HCT116 (cell line): ENCODE measurements at regions not wholly inside any gene's neighbourhood (a gene's known extent, or its start where the extent isn't known, plus 50 kb on each side); places are given as distances from the start of the nearest gene placed in this dataset.

Source experiments
- ATAC-seq: fragments of 200-7000 bp; cut with Tn5 transposase; 2 replicates; pipeline ENCODE4 v1.9.1; 2020; ENCODE audit warnings: mild to moderate bottlenecking, moderate library complexity
- BruUV-seq: library from RNA; stranded (reverse); fragments of 400-500 nt; replicated peaks from 2 replicates; lab custom pipeline; 2021; lab: Mats Ljungman, UMichigan
- CTCF ChIA-PET: fragments of 300-600 bp; sonication (Branson Sonifier 250); formaldehyde crosslinking; loops from one replicate; lab custom pipeline; 2021; ENCODE audit warnings: antibody characterized with exemption; lab: Charles Lee
- POLR2A ChIA-PET: fragments of 300-600, 350-600 bp; sonication (Branson Sonifier 250); formaldehyde crosslinking; loops from one replicate; lab custom pipeline; 2021; ENCODE audit warnings: antibody characterized with exemption; lab: Charles Lee
- RAD21 ChIA-PET, 2 experiments: fragments of 300-600 bp; sonication (Branson Sonifier 250); formaldehyde crosslinking; loops; one replicate each; lab custom pipeline; 2023; ENCODE audit warnings: low total read pairs in 2 of 2; ENCODE audit not compliant: uncharacterized antibody in 2 of 2, unreplicated experiment in 2 of 2, low non-redundant PET in 1 of 2; lab: Charles Lee
- DNase-seq: peaks from one replicate; pipeline ENCODE4 v3.0.0-alpha.2; 2010; ENCODE audit warnings: low read depth, low spot score
- H2AFZ ChIP-seq: fragments of 200-600 bp; shearing (Covaris generic), sonication (generic); 2 replicates; pipeline ENCODE4 v1.6.1; 2017; ENCODE audit warnings: low read depth, mixed run types, mixed read lengths, antibody characterized with exemption, low read length; ENCODE audit not compliant: poor library complexity, severe bottlenecking
- H3K27ac ChIP-seq: 2 replicates; pipeline ENCODE4 v1.5.1; 2012; ENCODE audit warnings: low read depth, low read length
- H3K27me3 ChIP-seq: fragments of 200-600 bp; sonication (generic); 2 replicates; pipeline ENCODE4 v1.6.1; 2016; ENCODE audit warnings: mixed run types, low read length, mixed read lengths; ENCODE audit not compliant: insufficient read depth
- H3K36me3 ChIP-seq, 2 experiments: fragments of 200-500 bp in 1 of 2; fragments of 200-600 bp in 1 of 2; sonication (Bioruptor generic) in 1 of 2; sonication (generic) in 1 of 2; 2 replicates each; pipeline versions ENCODE4 v1.5.1 to v1.6.1; 2014 to 2016; ENCODE audit warnings: low read length in 2 of 2, inconsistent platforms in 1 of 2, mixed read lengths in 1 of 2, mixed run types in 1 of 2; ENCODE audit not compliant: insufficient read depth in 2 of 2, control insufficient read depth in 1 of 2
- H3K4me1 ChIP-seq, 2 experiments: fragments of 200-600 bp in 1 of 2; sonication (generic) in 1 of 2; 2 replicates each; pipeline versions ENCODE4 v1.5.1 to v1.6.1; 2012 to 2017; ENCODE audit warnings: low read length in 2 of 2, inconsistent platforms in 1 of 2, mild to moderate bottlenecking in 1 of 2, mixed read lengths in 1 of 2, mixed run types in 1 of 2, moderate library complexity in 1 of 2; ENCODE audit not compliant: insufficient read depth in 2 of 2, control insufficient read depth in 1 of 2
- H3K4me2 ChIP-seq: fragments of 200-600 bp; sonication (generic); 2 replicates; pipeline ENCODE4 v1.6.1; 2017; ENCODE audit warnings: mixed run types, low read length, mixed read lengths
- H3K4me3 ChIP-seq, 2 experiments: fragments of 200-600 bp in 1 of 2; sonication (generic) in 1 of 2; replicated peaks in 1 of 2; 2 replicates each; pipeline ENCODE4 v1.5.1; 2011 to 2016; ENCODE audit warnings: low read length in 2 of 2, control low read depth in 1 of 2, low read depth in 1 of 2, mild to moderate bottlenecking in 1 of 2, mixed read lengths in 1 of 2, mixed run types in 1 of 2
- H3K79me2 ChIP-seq: fragments of 200-600 bp; sonication (generic); 2 replicates; pipeline ENCODE4 v1.6.1; 2017; ENCODE audit warnings: mild to moderate bottlenecking, mixed run types, low read length, moderate library complexity, mixed read lengths; ENCODE audit not compliant: insufficient read depth
- H3K9ac ChIP-seq: fragments of 200-600 bp; sonication (generic); 2 replicates; pipeline ENCODE4 v1.6.1; 2016; ENCODE audit warnings: low read length, mixed read lengths
- H3K9me2 ChIP-seq: fragments of 200-600 bp; sonication (generic), shearing (Covaris generic); 2 replicates; pipeline ENCODE4 v1.6.1; 2017; ENCODE audit warnings: mixed run types, mild to moderate bottlenecking, moderate library complexity; ENCODE audit not compliant: insufficient read depth
- H3K9me3 ChIP-seq, 2 experiments: fragments of 200-500 bp in 1 of 2; fragments of 200-600 bp in 1 of 2; sonication (Bioruptor generic) in 1 of 2; sonication (generic) in 1 of 2; 2 replicates each; pipeline ENCODE4 v1.6.1; 2014 to 2017; ENCODE audit warnings: low read length in 2 of 2, mixed read lengths in 2 of 2, inconsistent platforms in 1 of 2, low read depth in 1 of 2, mild to moderate bottlenecking in 1 of 2, mixed run types in 1 of 2, moderate library complexity in 1 of 2; ENCODE audit not compliant: control insufficient read depth in 1 of 2, insufficient read depth in 1 of 2
- H4K20me1 ChIP-seq: fragments of 200-600 bp; sonication (generic), shearing (Covaris generic); 2 replicates; pipeline ENCODE4 v1.6.1; 2017; ENCODE audit warnings: mixed run types, mild to moderate bottlenecking, moderate library complexity; ENCODE audit not compliant: insufficient read depth
- EGR1 ChIP-seq: IDR thresholded peaks from 2 replicates; pipeline ENCODE4 v1.6.1; 2012; ENCODE audit warnings: low read depth
- JUND ChIP-seq: IDR thresholded peaks from 2 replicates; pipeline ENCODE4 v1.6.1; 2012
- POLR2AphosphoS5 ChIP-seq: IDR thresholded peaks from 2 replicates; pipeline ENCODE4 v1.6.1; 2011; ENCODE audit warnings: mild to moderate bottlenecking, low read depth, low read length, moderate library complexity
- RAD21 ChIP-seq: IDR thresholded peaks from 2 replicates; pipeline ENCODE4 v1.6.1; 2012; ENCODE audit warnings: low read depth, mild to moderate bottlenecking
- SIN3A ChIP-seq: IDR thresholded peaks from 2 replicates; pipeline ENCODE4 v1.6.1; 2012; ENCODE audit warnings: low read depth
- TCF7L2 ChIP-seq: IDR thresholded peaks from 2 replicates; pipeline ENCODE4 v1.7.0; 2011; ENCODE audit warnings: borderline replicate concordance, inconsistent platforms; ENCODE audit not compliant: insufficient read depth, insufficient read length; ENCODE audit errors: extremely low read depth
- YY1 ChIP-seq: IDR thresholded peaks from 2 replicates; pipeline ENCODE4 v1.6.1; 2011; ENCODE audit warnings: low read length, low read depth, moderate library complexity, mild to moderate bottlenecking; ENCODE audit not compliant: insufficient replicate concordance; ENCODE audit errors: extremely low read depth
- ZNF274 ChIP-seq: fragments of 200-500 bp; sonication (Bioruptor generic); IDR thresholded peaks from 2 replicates; pipeline ENCODE4 v1.6.1; 2014; ENCODE audit warnings: mild to moderate bottlenecking, low read depth, low read length, inconsistent platforms
- intact Hi-C: fragments of 100-400 bp; cut with micrococcal nuclease; formaldehyde crosslinking; loops from 2 replicates; pipeline ENCODE4 v1.10.0; 2022
- TF ChIP-seq, protein P1 (sequence below): IDR thresholded peaks from 2 replicates; pipeline ENCODE4 v1.6.1; 2012
- TF ChIP-seq, protein P2 (sequence below): IDR thresholded peaks from 2 replicates; pipeline ENCODE4 v1.6.1; 2011; ENCODE audit warnings: mild to moderate bottlenecking, low read length, moderate library complexity; ENCODE audit not compliant: insufficient replicate concordance; ENCODE audit errors: extremely low read depth
- TF ChIP-seq, protein P3 (sequence below), 3 experiments: fragments of 200-600 bp in 1 of 3; sonication (generic) in 1 of 3; IDR thresholded peaks in 2 of 3; conservative IDR thresholded peaks in 1 of 3; 2 replicates each; pipeline ENCODE4 v1.5.1; 2012 to 2017; ENCODE audit warnings: low read depth in 2 of 3, low read length in 2 of 3, antibody characterized with exemption in 1 of 3, borderline replicate concordance in 1 of 3, control low read depth in 1 of 3, mild to moderate bottlenecking in 1 of 3, mixed read lengths in 1 of 3, mixed run types in 1 of 3, moderate library complexity in 1 of 3; ENCODE audit not compliant: insufficient read depth in 1 of 3
- TF ChIP-seq, protein P4 (sequence below): IDR thresholded peaks from 2 replicates; pipeline ENCODE4 v1.6.1; 2012

DNA sequence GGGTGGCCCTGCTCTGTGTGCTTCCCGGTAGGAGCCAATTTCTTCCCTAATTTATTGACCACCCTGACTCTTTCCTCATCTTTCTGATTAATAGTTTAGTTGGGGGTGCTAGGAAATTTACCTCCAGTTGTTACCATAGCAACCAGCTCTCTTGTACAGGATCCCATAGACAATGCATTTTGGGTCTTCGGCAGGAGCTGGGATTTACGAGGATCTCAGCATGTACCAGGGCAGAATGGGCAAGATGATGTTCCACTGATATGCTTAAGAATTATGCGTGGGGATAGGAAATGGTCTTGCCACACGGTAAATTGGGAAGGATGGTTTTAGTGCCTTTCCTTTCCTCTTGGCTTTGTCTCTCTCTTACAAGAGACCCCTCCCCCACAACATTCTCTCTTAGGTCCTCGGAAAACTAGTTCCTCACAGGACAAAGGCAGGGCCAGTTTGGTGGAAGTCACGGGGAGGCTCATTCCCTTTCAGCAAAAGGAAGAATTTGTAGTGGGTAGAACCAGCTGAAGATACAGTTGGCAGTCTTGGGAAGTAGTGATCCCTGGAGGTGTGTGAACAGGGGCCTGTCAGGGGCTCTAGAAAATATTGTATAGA, 133.4 kb upstream of the SHB start:
- Histone ChIP-seq H3K4me1 (peaks cover 0 to 19% of the 10 kb centered on the region in 2 experiments; a peak in 2 of 4 replicates), H3K9me3 (no peaks in the 10 kb centered on the region), H3K36me3 (no peaks in the 10 kb centered on the region), H4K20me1 (no peaks in the 10 kb centered on the region), H3K79me2 (no peaks in the 10 kb centered on the region), H3K9ac (no peak overlapping the region), H3K4me3 (no peak overlapping the region), H3K9me2 (no peaks in the 10 kb centered on the region), H3K4me2 (no peak overlapping the region), H3K27ac (no peak overlapping the region), H3K27me3 (no peaks in the 10 kb centered on the region), H2AFZ (no peak overlapping the region)
- no peak for ATAC-seq
- RAD21 ChIA-PET: no interaction called here
- intact Hi-C loops: no loop called here
- TF ChIP-seq, protein P1, sequence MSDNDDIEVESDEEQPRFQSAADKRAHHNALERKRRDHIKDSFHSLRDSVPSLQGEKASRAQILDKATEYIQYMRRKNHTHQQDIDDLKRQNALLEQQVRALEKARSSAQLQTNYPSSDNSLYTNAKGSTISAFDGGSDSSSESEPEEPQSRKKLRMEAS: no peak
- TF ChIP-seq JUND (no peak), SIN3A (no peak), TCF7L2 (no peak), YY1 (no peak), POLR2AphosphoS5 (no peak), EGR1 (no peak), ZNF274 (no peak), RAD21 (no peak)
- TF ChIP-seq, protein P2, sequence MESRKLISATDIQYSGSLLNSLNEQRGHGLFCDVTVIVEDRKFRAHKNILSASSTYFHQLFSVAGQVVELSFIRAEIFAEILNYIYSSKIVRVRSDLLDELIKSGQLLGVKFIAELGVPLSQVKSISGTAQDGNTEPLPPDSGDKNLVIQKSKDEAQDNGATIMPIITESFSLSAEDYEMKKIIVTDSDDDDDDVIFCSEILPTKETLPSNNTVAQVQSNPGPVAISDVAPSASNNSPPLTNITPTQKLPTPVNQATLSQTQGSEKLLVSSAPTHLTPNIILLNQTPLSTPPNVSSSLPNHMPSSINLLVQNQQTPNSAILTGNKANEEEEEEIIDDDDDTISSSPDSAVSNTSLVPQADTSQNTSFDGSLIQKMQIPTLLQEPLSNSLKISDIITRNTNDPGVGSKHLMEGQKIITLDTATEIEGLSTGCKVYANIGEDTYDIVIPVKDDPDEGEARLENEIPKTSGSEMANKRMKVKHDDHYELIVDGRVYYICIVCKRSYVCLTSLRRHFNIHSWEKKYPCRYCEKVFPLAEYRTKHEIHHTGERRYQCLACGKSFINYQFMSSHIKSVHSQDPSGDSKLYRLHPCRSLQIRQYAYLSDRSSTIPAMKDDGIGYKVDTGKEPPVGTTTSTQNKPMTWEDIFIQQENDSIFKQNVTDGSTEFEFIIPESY: no peak
- TF ChIP-seq, protein P3, sequence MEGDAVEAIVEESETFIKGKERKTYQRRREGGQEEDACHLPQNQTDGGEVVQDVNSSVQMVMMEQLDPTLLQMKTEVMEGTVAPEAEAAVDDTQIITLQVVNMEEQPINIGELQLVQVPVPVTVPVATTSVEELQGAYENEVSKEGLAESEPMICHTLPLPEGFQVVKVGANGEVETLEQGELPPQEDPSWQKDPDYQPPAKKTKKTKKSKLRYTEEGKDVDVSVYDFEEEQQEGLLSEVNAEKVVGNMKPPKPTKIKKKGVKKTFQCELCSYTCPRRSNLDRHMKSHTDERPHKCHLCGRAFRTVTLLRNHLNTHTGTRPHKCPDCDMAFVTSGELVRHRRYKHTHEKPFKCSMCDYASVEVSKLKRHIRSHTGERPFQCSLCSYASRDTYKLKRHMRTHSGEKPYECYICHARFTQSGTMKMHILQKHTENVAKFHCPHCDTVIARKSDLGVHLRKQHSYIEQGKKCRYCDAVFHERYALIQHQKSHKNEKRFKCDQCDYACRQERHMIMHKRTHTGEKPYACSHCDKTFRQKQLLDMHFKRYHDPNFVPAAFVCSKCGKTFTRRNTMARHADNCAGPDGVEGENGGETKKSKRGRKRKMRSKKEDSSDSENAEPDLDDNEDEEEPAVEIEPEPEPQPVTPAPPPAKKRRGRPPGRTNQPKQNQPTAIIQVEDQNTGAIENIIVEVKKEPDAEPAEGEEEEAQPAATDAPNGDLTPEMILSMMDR (IDR thresholded peaks at IDR 0.05 in 2 of 3, conservative IDR thresholded peaks at IDR 0.05 in 1 of 3; ENCODE audit: borderline replicate concordance in 1 of 3, insufficient read depth in 1 of 3, low read depth in 2 of 3, low read length in 2 of 3): no peak
- TF ChIP-seq, protein P4, sequence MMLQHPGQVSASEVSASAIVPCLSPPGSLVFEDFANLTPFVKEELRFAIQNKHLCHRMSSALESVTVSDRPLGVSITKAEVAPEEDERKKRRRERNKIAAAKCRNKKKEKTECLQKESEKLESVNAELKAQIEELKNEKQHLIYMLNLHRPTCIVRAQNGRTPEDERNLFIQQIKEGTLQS: no peak
- POLR2A ChIA-PET: no interaction called here
- DNase-seq: no peak
- CTCF ChIA-PET: no interaction called here
- BruUV-seq: no TSS peak
